ENCODE measurements at regions not wholly inside any gene's neighbourhood (a gene's known extent, or its start where the extent isn't known, plus 50 kb on each side); places are given as distances from the start of the nearest gene placed in this dataset.

DNA sequence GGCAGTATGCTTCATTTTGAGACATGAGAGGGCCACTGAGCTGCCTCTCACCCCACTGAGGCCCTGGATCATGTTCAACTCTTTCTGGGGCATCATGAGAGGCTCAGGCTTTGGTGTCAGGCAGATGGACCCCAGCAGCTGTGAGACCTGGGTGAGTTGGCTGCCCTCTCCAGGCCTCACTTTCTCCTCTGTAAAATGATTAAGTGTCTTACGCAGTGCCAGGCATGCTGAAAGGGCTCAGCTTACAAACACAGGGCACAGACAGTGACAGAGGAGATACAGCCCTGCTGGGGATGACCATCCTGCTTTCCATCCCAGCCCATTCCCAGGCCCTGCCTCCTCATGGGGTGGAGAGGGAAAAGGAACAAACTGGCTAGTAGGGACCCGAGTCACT lies 387.4 kb downstream of the MATN1 start:
- TF ChIP-seq ISL1 (CRISPR knock-in tag; IDR thresholded peaks at IDR 0.05) (no peak), BACH2 (CRISPR knock-in tag; IDR thresholded peaks at IDR 0.05; ENCODE audit: borderline replicate concordance) (no peak), RARB (CRISPR knock-in tag; IDR thresholded peaks at IDR 0.05) (no peak), TSHZ2 (CRISPR knock-in tag; IDR thresholded peaks at IDR 0.05) (no peak), ZFP3 (CRISPR knock-in tag; IDR thresholded peaks at IDR 0.05) (no peak), CSRNP3 (CRISPR knock-in tag; IDR thresholded peaks at IDR 0.05) (no peak)
- no peak for ATAC-seq

- no peak for ATAC-seq
- TF ChIP-seq, protein P1, sequence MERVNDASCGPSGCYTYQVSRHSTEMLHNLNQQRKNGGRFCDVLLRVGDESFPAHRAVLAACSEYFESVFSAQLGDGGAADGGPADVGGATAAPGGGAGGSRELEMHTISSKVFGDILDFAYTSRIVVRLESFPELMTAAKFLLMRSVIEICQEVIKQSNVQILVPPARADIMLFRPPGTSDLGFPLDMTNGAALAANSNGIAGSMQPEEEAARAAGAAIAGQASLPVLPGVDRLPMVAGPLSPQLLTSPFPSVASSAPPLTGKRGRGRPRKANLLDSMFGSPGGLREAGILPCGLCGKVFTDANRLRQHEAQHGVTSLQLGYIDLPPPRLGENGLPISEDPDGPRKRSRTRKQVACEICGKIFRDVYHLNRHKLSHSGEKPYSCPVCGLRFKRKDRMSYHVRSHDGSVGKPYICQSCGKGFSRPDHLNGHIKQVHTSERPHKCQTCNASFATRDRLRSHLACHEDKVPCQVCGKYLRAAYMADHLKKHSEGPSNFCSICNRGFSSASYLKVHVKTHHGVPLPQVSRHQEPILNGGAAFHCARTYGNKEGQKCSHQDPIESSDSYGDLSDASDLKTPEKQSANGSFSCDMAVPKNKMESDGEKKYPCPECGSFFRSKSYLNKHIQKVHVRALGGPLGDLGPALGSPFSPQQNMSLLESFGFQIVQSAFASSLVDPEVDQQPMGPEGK (CRISPR knock-in tag; IDR thresholded peaks at IDR 0.05; ENCODE audit: borderline replicate concordance), result no peak
These were observed 387.9 kb downstream of the MATN1 start for GRCh38 chr1:30335389-30335996.

- ATAC-seq, result no peak
- TF ChIP-seq ZFP3 (CRISPR knock-in tag; IDR thresholded peaks at IDR 0.05) (no peak), ZNF70 (CRISPR knock-in tag; IDR thresholded peaks at IDR 0.05) (no peak), ESRRG (CRISPR knock-in tag; IDR thresholded peaks at IDR 0.05) (no peak), ZNF565 (CRISPR knock-in tag; conservative IDR thresholded peaks at IDR 0.05; ENCODE audit: low read depth) (no peak), TSHZ2 (CRISPR knock-in tag; IDR thresholded peaks at IDR 0.05) (no peak), ISL1 (CRISPR knock-in tag; IDR thresholded peaks at IDR 0.05) (no peak), RARB (CRISPR knock-in tag; IDR thresholded peaks at IDR 0.05) (no peak), ZNF8 (CRISPR knock-in tag; IDR thresholded peaks at IDR 0.05) (no peak), OSR1 (CRISPR knock-in tag; IDR thresholded peaks at IDR 0.05) (no peak), GLIS3 (CRISPR knock-in tag; IDR thresholded peaks at IDR 0.05) (no peak), PPARA (CRISPR knock-in tag; IDR thresholded peaks at IDR 0.05; ENCODE audit: borderline replicate concordance) (no peak), TOX (CRISPR knock-in tag; IDR thresholded peaks at IDR 0.05; ENCODE audit: borderline replicate concordance) (no peak), CSDC2 (CRISPR knock-in tag; IDR thresholded peaks at IDR 0.05) (no peak), TCF4 (CRISPR knock-in tag; IDR thresholded peaks at IDR 0.05; ENCODE audit: borderline replicate concordance) (no peak), ZFP30 (CRISPR knock-in tag; IDR thresholded peaks at IDR 0.05) (no peak)
- TF ChIP-seq, protein P2, sequence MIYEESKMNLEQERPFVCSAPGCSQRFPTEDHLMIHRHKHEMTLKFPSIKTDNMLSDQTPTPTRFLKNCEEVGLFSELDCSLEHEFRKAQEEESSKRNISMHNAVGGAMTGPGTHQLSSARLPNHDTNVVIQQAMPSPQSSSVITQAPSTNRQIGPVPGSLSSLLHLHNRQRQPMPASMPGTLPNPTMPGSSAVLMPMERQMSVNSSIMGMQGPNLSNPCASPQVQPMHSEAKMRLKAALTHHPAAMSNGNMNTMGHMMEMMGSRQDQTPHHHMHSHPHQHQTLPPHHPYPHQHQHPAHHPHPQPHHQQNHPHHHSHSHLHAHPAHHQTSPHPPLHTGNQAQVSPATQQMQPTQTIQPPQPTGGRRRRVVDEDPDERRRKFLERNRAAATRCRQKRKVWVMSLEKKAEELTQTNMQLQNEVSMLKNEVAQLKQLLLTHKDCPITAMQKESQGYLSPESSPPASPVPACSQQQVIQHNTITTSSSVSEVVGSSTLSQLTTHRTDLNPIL (CRISPR knock-in tag; IDR thresholded peaks at IDR 0.05; ENCODE audit: low read depth), result no peak
- TF ChIP-seq, protein P1 (CRISPR knock-in tag; IDR thresholded peaks at IDR 0.05; ENCODE audit: borderline replicate concordance), result no peak
These were observed 388.6 kb downstream of the MATN1 start for GRCh38 chr1:30334767-30335166.
